K562 (cell line): ENCODE measurements at regions not wholly inside any gene's neighbourhood (a gene's known extent, or its start where the extent isn't known, plus 50 kb on each side); places are given as distances from the start of the nearest gene placed in this dataset.

Experiments
- ATAC-seq: fragments of 200-7000 bp; cut with Tn5 transposase; 3 replicates; pipeline ENCODE4 v1.9.1; 2020; ENCODE audit warnings: moderate library complexity
- BruUV-seq: library from RNA; stranded (reverse); fragments of 400-500 nt; replicated peaks from 2 replicates; lab custom pipeline; 2021; lab: Mats Ljungman, UMichigan
- CTCF ChIA-PET: fragments of 300-600 bp; formaldehyde crosslinking; extraction: SDS; loops from one replicate; lab custom pipeline; 2021; ENCODE audit warnings: low intra/inter-chr PET ratio; lab: Yijun Ruan, JAX
- POLR2A ChIA-PET: fragments of 300-600, 350-650 bp; sonication (Branson Sonifier 250); formaldehyde crosslinking; extraction: SDS; loops from one replicate; lab custom pipeline; 2021; ENCODE audit warnings: antibody characterized with exemption, inconsistent platforms; lab: Yijun Ruan, JAX
- DNase-seq, 4 experiments: peaks; one replicate each; pipeline versions ENCODE4 v3.0.0 to v3.0.0-alpha.2; 2011 to 2018; ENCODE audit warnings: low spot score in 3 of 4, mixed read lengths in 3 of 4; ENCODE audit errors: extremely low read depth in 1 of 4
- FAIRE-seq: peaks from 2 replicates; lab custom pipeline; 2011; peaks lifted over from hg19 to GRCh38; lab: Jason Lieb, UNC
- H2AFZ ChIP-seq: 2 replicates; pipeline ENCODE4 v1.6.0; 2011; ENCODE audit warnings: low read depth, low read length, control low read depth, inconsistent platforms
- H3K27ac ChIP-seq: fragments of 200-600 bp; 3 replicates; pipeline ENCODE4 v1.8.0; 2011; ENCODE audit warnings: low read depth, mild to moderate bottlenecking, control low read depth, inconsistent platforms, low read length, moderate library complexity, mixed read lengths; ENCODE audit errors: extremely low read depth
- H3K27me3 ChIP-seq, 2 experiments: fragments of 300-600 bp in 1 of 2; 2 replicates in 1 of 2; 3 replicates in 1 of 2; pipeline versions ENCODE4 v1.6.0 to v1.8.0; 2011; ENCODE audit warnings: inconsistent platforms in 2 of 2, low read length in 2 of 2, mild to moderate bottlenecking in 1 of 2, mixed read lengths in 1 of 2, moderate library complexity in 1 of 2; ENCODE audit not compliant: control insufficient read depth in 2 of 2, insufficient read depth in 2 of 2
- H3K36me3 ChIP-seq: fragments of 300-600 bp; 3 replicates; pipeline ENCODE4 v1.8.0; 2011; ENCODE audit warnings: mild to moderate bottlenecking, low read length, inconsistent platforms; ENCODE audit not compliant: control insufficient read depth, insufficient read depth
- H3K4me1 ChIP-seq, 2 experiments: fragments of 200-600 bp in 1 of 2; replicated peaks in 1 of 2; 2 replicates in 1 of 2; 3 replicates in 1 of 2; pipeline versions ENCODE4 v1.5.1 to v1.8.0; 2011; ENCODE audit warnings: inconsistent platforms in 2 of 2, low read length in 2 of 2, mild to moderate bottlenecking in 1 of 2, mixed read lengths in 1 of 2, moderate library complexity in 1 of 2; ENCODE audit not compliant: control insufficient read depth in 2 of 2, insufficient read depth in 2 of 2
- H3K4me2 ChIP-seq: 2 replicates; pipeline ENCODE4 v1.6.1; 2011; ENCODE audit warnings: low read length, control low read depth, inconsistent platforms, mixed read lengths; ENCODE audit not compliant: insufficient read depth
- H3K4me3 ChIP-seq: fragments of 200-600 bp; sonication (generic), shearing (Covaris generic); 2 replicates; pipeline ENCODE4 v1.5.1; 2016; ENCODE audit warnings: control low read depth, inconsistent platforms
- H3K79me2 ChIP-seq: fragments of 200-600 bp; 3 replicates; pipeline ENCODE4 v1.8.0; 2011; ENCODE audit warnings: low read length, inconsistent platforms; ENCODE audit not compliant: control insufficient read depth, insufficient read depth
- H3K9ac ChIP-seq, 2 experiments: 2 replicates each; pipeline versions ENCODE4 v1.6.0 to v1.6.1; 2011; ENCODE audit warnings: low read depth in 2 of 2, low read length in 2 of 2, control low read depth in 1 of 2, inconsistent platforms in 1 of 2, mild to moderate bottlenecking in 1 of 2, mixed read lengths in 1 of 2; ENCODE audit not compliant: insufficient read depth in 1 of 2
- H3K9me1 ChIP-seq: one replicate; pipeline ENCODE4 v1.6.0; 2011; ENCODE audit warnings: inconsistent platforms, mild to moderate bottlenecking, low read length, moderate library complexity; ENCODE audit not compliant: control insufficient read depth, insufficient read depth
- H3K9me3 ChIP-seq: replicated peaks from 2 replicates; pipeline ENCODE4 v1.5.1; 2011; ENCODE audit warnings: low read depth, low read length, inconsistent platforms; ENCODE audit not compliant: control insufficient read depth, insufficient read depth
- H4K20me1 ChIP-seq: replicated peaks from 2 replicates; pipeline ENCODE4 v1.6.1; 2011; ENCODE audit warnings: low read length, inconsistent platforms, mixed read lengths; ENCODE audit not compliant: control insufficient read depth, insufficient read depth
- CBX3 ChIP-seq, 2 experiments: IDR thresholded peaks; 1 replicate in 1 of 2; 2 replicates in 1 of 2; pipeline ENCODE4 v1.6.1; 2012; ENCODE audit warnings: inconsistent platforms in 2 of 2, low read length in 2 of 2, borderline replicate concordance in 1 of 2, control low read depth in 1 of 2
- CHD2 ChIP-seq: IDR thresholded peaks from 2 replicates; pipeline ENCODE4 v1.6.1; 2011; ENCODE audit warnings: low read depth, low read length
- LARP7 ChIP-seq: fragments of 450-650 bp; IDR thresholded peaks from 2 replicates; pipeline ENCODE4 v1.6.1; 2016
- POLR2G ChIP-seq: fragments of 200-400 bp; formaldehyde crosslinking; IDR thresholded peaks from 2 replicates; pipeline ENCODE4 v1.6.1; 2017; ENCODE audit warnings: low read depth, mild to moderate bottlenecking, antibody characterized with exemption, low read length, moderate library complexity
- SMARCC2 ChIP-seq: fragments of 450-650 bp; IDR thresholded peaks from 2 replicates; pipeline ENCODE4 v1.6.1; 2017; ENCODE audit warnings: antibody characterized with exemption, moderate library complexity, mild to moderate bottlenecking, low read depth
- TCF3 ChIP-seq: sonication (generic); formaldehyde crosslinking; IDR thresholded peaks from 2 replicates; pipeline ENCODE4 v1.4.0; 2020; ENCODE audit warnings: mild to moderate bottlenecking, missing genetic modification reagents
- TEAD1 ChIP-seq, 2 experiments: fragments of 450-650 bp in 1 of 2; sonication (generic) in 1 of 2; formaldehyde crosslinking; IDR thresholded peaks; 2 replicates each; pipeline versions ENCODE4 v1.4.0 to v1.8.0; 2020 to 2022; ENCODE audit warnings: mild to moderate bottlenecking in 2 of 2, missing genetic modification reagents in 1 of 2
- ZNF24 ChIP-seq: fragments of 450-650 bp; IDR thresholded peaks from 2 replicates; pipeline ENCODE4 v1.6.1; 2016
- ZSCAN32 ChIP-seq: fragments of 450-650 bp; formaldehyde crosslinking; IDR thresholded peaks from 2 replicates; pipeline ENCODE4 v1.4.0; 2020; ENCODE audit warnings: mild to moderate bottlenecking, moderate library complexity
- WGBS: fragments of 100-300 bp; shearing (Covaris generic); methylation state at CpG from one replicate; pipeline ENCODE4 v1.1.6; 2016; ENCODE audit warnings: low coverage, mixed read lengths; ENCODE audit not compliant: insufficient coverage; ENCODE audit errors: missing lambda C conversion rate; 5-methylcytosine and 5-hydroxymethylcytosine counted together
- in situ Hi-C: fragments of 300-500 bp; cut with MboI; formaldehyde crosslinking; loops from 4 replicates; pipeline ENCODE4 v1.15.0; 2018; ENCODE audit warnings: inconsistent platforms, mixed read lengths
- intact Hi-C: fragments of 100-400 bp; cut with micrococcal nuclease; formaldehyde crosslinking; loops from 2 replicates; pipeline ENCODE4 v1.14.2; 2022
- TF ChIP-seq, protein P1 (sequence below): fragments of 150-350 bp; IDR thresholded peaks from 2 replicates; pipeline ENCODE4 v1.6.1; 2014; ENCODE audit warnings: low read depth, mild to moderate bottlenecking, low read length, borderline replicate concordance
- TF ChIP-seq, protein P2 (sequence below): IDR thresholded peaks from 2 replicates; pipeline ENCODE4 v1.6.1; 2014; ENCODE audit warnings: antibody characterized with exemption
- TF ChIP-seq, protein P3 (sequence below): sonication (generic); formaldehyde crosslinking; IDR thresholded peaks from 2 replicates; pipeline ENCODE4 v1.9.0; 2022; ENCODE audit warnings: mild to moderate bottlenecking, missing genetic modification reagents

DNA sequence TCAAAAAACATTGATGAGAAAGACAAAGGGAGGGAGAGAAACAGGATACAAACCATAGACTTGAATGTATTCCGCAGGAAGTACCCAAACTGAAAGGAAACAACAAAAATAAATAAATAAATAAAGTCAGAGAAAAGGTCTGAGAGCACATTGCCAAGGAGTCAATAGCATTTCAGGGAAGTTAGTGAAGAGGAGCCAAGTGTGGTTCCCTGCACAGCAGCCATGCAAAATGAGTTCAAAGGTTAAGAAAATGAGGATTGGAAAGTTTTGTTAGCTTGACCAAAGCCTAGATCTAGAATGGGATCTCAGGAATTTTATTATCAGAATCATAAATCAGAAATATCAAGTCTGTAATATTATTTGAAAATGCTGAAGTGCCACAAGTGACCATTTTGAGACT is 700.0 kb downstream of the MAFB start:
- in situ Hi-C loops: no loop called here
- no TSS peak for BruUV-seq
- WGBS: 0% methylated on average over 1 of the region's 1 CpG
- DNase-seq (no peak), FAIRE-seq (no peak), ATAC-seq (no peak)
- H3K9ac ChIP-seq: no peak overlapping the region
- H3K4me1 ChIP-seq: no peaks in the 10 kb centered on the region
- no peaks in the 10 kb centered on the region for H3K27me3 ChIP-seq
- no peak overlapping the region for H2AFZ ChIP-seq
- ChIA-PET POLR2A (no interaction called here), CTCF (no interaction called here)
- intact Hi-C loops: no loop called here
- no peak overlapping the region for H3K4me2 ChIP-seq
- no peaks in the 10 kb centered on the region for H3K79me2 ChIP-seq
- H3K4me3 ChIP-seq: no peak overlapping the region
- no peaks in the 10 kb centered on the region for H3K9me1 ChIP-seq
- H4K20me1 ChIP-seq: no peaks in the 10 kb centered on the region
- no peaks in the 10 kb centered on the region for H3K36me3 ChIP-seq
- H3K9me3 ChIP-seq: no peaks in the 10 kb centered on the region
- H3K27ac ChIP-seq: no peak overlapping the region
- TF ChIP-seq POLR2G (no peak), SMARCC2 (no peak), CBX3 (IDR thresholded peaks at IDR 0.05; ENCODE audit: borderline replicate concordance in 1 of 2, low read length in 2 of 2) (no peak), TCF3 (no peak), TEAD1 (CRISPR knock-in tag; IDR thresholded peaks at IDR 0.05) (no peak), ZSCAN32 (CRISPR knock-in tag) (no peak), CHD2 (no peak), LARP7 (no peak), ZNF24 (no peak)
- TF ChIP-seq, protein P1, sequence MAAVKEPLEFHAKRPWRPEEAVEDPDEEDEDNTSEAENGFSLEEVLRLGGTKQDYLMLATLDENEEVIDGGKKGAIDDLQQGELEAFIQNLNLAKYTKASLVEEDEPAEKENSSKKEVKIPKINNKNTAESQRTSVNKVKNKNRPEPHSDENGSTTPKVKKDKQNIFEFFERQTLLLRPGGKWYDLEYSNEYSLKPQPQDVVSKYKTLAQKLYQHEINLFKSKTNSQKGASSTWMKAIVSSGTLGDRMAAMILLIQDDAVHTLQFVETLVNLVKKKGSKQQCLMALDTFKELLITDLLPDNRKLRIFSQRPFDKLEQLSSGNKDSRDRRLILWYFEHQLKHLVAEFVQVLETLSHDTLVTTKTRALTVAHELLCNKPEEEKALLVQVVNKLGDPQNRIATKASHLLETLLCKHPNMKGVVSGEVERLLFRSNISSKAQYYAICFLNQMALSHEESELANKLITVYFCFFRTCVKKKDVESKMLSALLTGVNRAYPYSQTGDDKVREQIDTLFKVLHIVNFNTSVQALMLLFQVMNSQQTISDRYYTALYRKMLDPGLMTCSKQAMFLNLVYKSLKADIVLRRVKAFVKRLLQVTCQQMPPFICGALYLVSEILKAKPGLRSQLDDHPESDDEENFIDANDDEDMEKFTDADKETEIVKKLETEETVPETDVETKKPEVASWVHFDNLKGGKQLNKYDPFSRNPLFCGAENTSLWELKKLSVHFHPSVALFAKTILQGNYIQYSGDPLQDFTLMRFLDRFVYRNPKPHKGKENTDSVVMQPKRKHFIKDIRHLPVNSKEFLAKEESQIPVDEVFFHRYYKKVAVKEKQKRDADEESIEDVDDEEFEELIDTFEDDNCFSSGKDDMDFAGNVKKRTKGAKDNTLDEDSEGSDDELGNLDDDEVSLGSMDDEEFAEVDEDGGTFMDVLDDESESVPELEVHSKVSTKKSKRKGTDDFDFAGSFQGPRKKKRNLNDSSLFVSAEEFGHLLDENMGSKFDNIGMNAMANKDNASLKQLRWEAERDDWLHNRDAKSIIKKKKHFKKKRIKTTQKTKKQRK: no peak
- TF ChIP-seq, protein P2, sequence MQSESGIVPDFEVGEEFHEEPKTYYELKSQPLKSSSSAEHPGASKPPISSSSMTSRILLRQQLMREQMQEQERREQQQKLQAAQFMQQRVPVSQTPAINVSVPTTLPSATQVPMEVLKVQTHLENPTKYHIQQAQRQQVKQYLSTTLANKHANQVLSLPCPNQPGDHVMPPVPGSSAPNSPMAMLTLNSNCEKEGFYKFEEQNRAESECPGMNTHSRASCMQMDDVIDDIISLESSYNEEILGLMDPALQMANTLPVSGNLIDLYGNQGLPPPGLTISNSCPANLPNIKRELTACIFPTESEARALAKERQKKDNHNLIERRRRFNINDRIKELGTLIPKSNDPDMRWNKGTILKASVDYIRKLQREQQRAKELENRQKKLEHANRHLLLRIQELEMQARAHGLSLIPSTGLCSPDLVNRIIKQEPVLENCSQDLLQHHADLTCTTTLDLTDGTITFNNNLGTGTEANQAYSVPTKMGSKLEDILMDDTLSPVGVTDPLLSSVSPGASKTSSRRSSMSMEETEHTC: no peak
- TF ChIP-seq, protein P3, sequence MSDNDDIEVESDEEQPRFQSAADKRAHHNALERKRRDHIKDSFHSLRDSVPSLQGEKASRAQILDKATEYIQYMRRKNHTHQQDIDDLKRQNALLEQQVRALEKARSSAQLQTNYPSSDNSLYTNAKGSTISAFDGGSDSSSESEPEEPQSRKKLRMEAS (CRISPR knock-in tag): no peak
